Astrocyte (in vitro differentiated cells and primary cell): ENCODE measurements at regions not wholly inside any gene's neighbourhood (a gene's known extent, or its start where the extent isn't known, plus 50 kb on each side); places are given as distances from the start of the nearest gene placed in this dataset.
"Not testable (repeated sequence)": the region's sequence is repeated elsewhere in the genome, so short reads cannot be mapped to it uniquely, and the experiment has no call there.

ENCODE experiments used
- DNase-seq: peaks from one replicate; pipeline ENCODE4 v3.0.0-alpha.2; 2010; ENCODE audit warnings: low read depth
- FAIRE-seq: peaks from 2 replicates; lab custom pipeline; 2011; peaks lifted over from hg19 to GRCh38; lab: Jason Lieb, UNC
- H2AFZ ChIP-seq: 2 replicates; pipeline ENCODE4 v1.6.0; 2012; ENCODE audit warnings: low read depth, low read length, inconsistent platforms
- H3K27ac ChIP-seq: 2 replicates; pipeline ENCODE4 v1.5.1; 2011; ENCODE audit warnings: low read depth, low read length, inconsistent platforms
- H3K27me3 ChIP-seq: 2 replicates; pipeline ENCODE4 v1.6.0; 2011; ENCODE audit warnings: low read length, inconsistent platforms; ENCODE audit not compliant: insufficient read depth
- H3K36me3 ChIP-seq: 2 replicates; pipeline ENCODE4 v1.5.1; 2011; ENCODE audit warnings: low read length, inconsistent platforms; ENCODE audit not compliant: insufficient read depth
- H3K4me1 ChIP-seq: 2 replicates; pipeline ENCODE4 v1.5.1; 2011; ENCODE audit warnings: low read length, inconsistent platforms; ENCODE audit not compliant: insufficient read depth
- H3K4me2 ChIP-seq: 2 replicates; pipeline ENCODE4 v1.6.0; 2012; ENCODE audit warnings: low read length, inconsistent platforms
- H3K4me3 ChIP-seq: 2 replicates; pipeline ENCODE4 v1.5.1; 2011; ENCODE audit warnings: low read depth, mild to moderate bottlenecking, low read length, inconsistent platforms; ENCODE audit not compliant: insufficient read depth
- H3K79me2 ChIP-seq: 2 replicates; pipeline ENCODE4 v1.6.0; 2012; ENCODE audit warnings: mild to moderate bottlenecking, low read length, inconsistent platforms; ENCODE audit not compliant: insufficient read depth
- H3K9ac ChIP-seq: 2 replicates; pipeline ENCODE4 v1.6.0; 2012; ENCODE audit warnings: mild to moderate bottlenecking, low read length, inconsistent platforms
- H3K9me3 ChIP-seq: 2 replicates; pipeline ENCODE4 v1.5.1; 2012; ENCODE audit warnings: low read depth, mild to moderate bottlenecking, low read length, inconsistent platforms; ENCODE audit not compliant: insufficient read depth
- H4K20me1 ChIP-seq: 2 replicates; pipeline ENCODE4 v1.6.0; 2012; ENCODE audit warnings: low read length, inconsistent platforms; ENCODE audit not compliant: insufficient read depth
- H3K27ac Mint-ChIP-seq: one replicate; pipeline ENCODE4 v1.8.0; 2021; ENCODE audit warnings: mild to moderate bottlenecking, mixed read lengths; ENCODE audit not compliant: unreplicated experiment
- H3K27me3 Mint-ChIP-seq: one replicate; pipeline ENCODE4 v1.8.0; 2021; ENCODE audit warnings: low read depth, mixed read lengths; ENCODE audit not compliant: unreplicated experiment
- H3K36me3 Mint-ChIP-seq: one replicate; pipeline ENCODE4 v1.8.0; 2021; ENCODE audit warnings: low read depth, mixed read lengths; ENCODE audit not compliant: unreplicated experiment
- H3K4me1 Mint-ChIP-seq: one replicate; pipeline ENCODE4 v1.8.0; 2021; ENCODE audit warnings: low read depth, mixed read lengths; ENCODE audit not compliant: unreplicated experiment
- H3K4me3 Mint-ChIP-seq: one replicate; pipeline ENCODE4 v1.8.0; 2021; ENCODE audit warnings: mild to moderate bottlenecking, moderate library complexity, mixed read lengths; ENCODE audit not compliant: unreplicated experiment
- H3K9me3 Mint-ChIP-seq: one replicate; pipeline ENCODE4 v1.8.0; 2021; ENCODE audit warnings: mild to moderate bottlenecking, mixed read lengths; ENCODE audit not compliant: unreplicated experiment
- CTCF ChIP-seq: IDR thresholded peaks from 2 replicates; pipeline ENCODE4 v1.5.1; 2011; ENCODE audit warnings: low read depth, mild to moderate bottlenecking, inconsistent platforms, low read length, moderate library complexity; ENCODE audit not compliant: insufficient read depth
- EZH2 ChIP-seq: IDR thresholded peaks from 2 replicates; pipeline ENCODE4 v1.6.1; 2012; ENCODE audit warnings: mild to moderate bottlenecking, low read length, inconsistent platforms; ENCODE audit not compliant: insufficient read depth

- Histone ChIP-seq H3K36me3 (no peaks in the 10 kb centered on the region), H3K79me2 (no peaks in the 10 kb centered on the region), H3K4me2 (no peak overlapping the region), H3K27ac (no peak overlapping the region), H3K27me3 (no peaks in the 10 kb centered on the region), H3K4me1 (no peaks in the 10 kb centered on the region), H3K9ac (no peak overlapping the region), H4K20me1 (no peaks in the 10 kb centered on the region), H3K4me3 (no peak overlapping the region), H2AFZ (no peak overlapping the region), H3K9me3 (peaks cover 4% of the 10 kb centered on the region)
- FAIRE-seq = no peak
- no peak for TF ChIP-seq EZH2
- no peak for TF ChIP-seq CTCF
- Mint-ChIP-seq H3K9me3 (no peaks in the 10 kb centered on the region), H3K27ac (no peak overlapping the region), H3K27me3 (peaks cover 2% of the 10 kb centered on the region), H3K4me3 (no peak overlapping the region), H3K4me1 (no peaks in the 10 kb centered on the region), H3K36me3 (no peaks in the 10 kb centered on the region)
- no peak for DNase-seq
Measured at GRCh38 chr14:24699052-24699451, 65.1 kb upstream of the GZMB start.

GRCh38 chr14:24696280-24696920, 62.4 kb upstream of the GZMB start:
- H3K27me3 ChIP-seq, H3K9me3 Mint-ChIP-seq, H3K9ac ChIP-seq, H3K27me3 Mint-ChIP-seq, H3K4me2 ChIP-seq, DNase-seq, H3K79me2 ChIP-seq, FAIRE-seq, H3K27ac Mint-ChIP-seq, H3K4me1 ChIP-seq, H3K27ac ChIP-seq, H3K36me3 ChIP-seq, H3K36me3 Mint-ChIP-seq, H3K4me3 ChIP-seq, H2AFZ ChIP-seq, H4K20me1 ChIP-seq, H3K4me3 Mint-ChIP-seq, H3K9me3 ChIP-seq, H3K4me1 Mint-ChIP-seq: not testable (repeated sequence)

GRCh38 chr14:24695265-24696241, 61.6 kb upstream of the GZMB start:
- H3K36me3 Mint-ChIP-seq = no peaks in the 10 kb centered on the region
- Histone ChIP-seq H3K4me2 (no peak overlapping the region), H3K79me2 (no peaks in the 10 kb centered on the region), H3K9ac (no peak overlapping the region), H3K27ac (no peak overlapping the region), H3K4me1 (no peaks in the 10 kb centered on the region), H3K27me3 (no peaks in the 10 kb centered on the region), H4K20me1 (no peaks in the 10 kb centered on the region), H3K36me3 (no peaks in the 10 kb centered on the region), H2AFZ (no peak overlapping the region), H3K9me3 (peaks cover 4% of the 10 kb centered on the region), H3K4me3 (no peak overlapping the region)
- DNase-seq = no peak
- no peaks in the 10 kb centered on the region for H3K27me3 Mint-ChIP-seq
- no peak overlapping the region for H3K27ac Mint-ChIP-seq
- H3K4me3 Mint-ChIP-seq = no peak overlapping the region
- peaks cover 3% of the 10 kb centered on the region for H3K4me1 Mint-ChIP-seq
- TF ChIP-seq EZH2 (no peak), CTCF (no peak)
- H3K9me3 Mint-ChIP-seq = no peaks in the 10 kb centered on the region
- FAIRE-seq = no peak
